Activated CD4-positive, alpha-beta T cell treated with anti-CD3 and anti-CD28 coated beads for 24 hours (primary cell): ENCODE measurements at regions not wholly inside any gene's neighbourhood (a gene's known extent, or its start where the extent isn't known, plus 50 kb on each side); places are given as distances from the start of the nearest gene placed in this dataset.

Experiments used
- DNase-seq, 2 donors: peaks; one replicate each; pipeline ENCODE4 v3.0.0-alpha.2; 2020; ENCODE audit warnings: low read depth in 2 of 2

GRCh38 chr17:65477600-65477999 lies 83.8 kb downstream of the AXIN2 start:
- DNase-seq = no peak

DNA sequence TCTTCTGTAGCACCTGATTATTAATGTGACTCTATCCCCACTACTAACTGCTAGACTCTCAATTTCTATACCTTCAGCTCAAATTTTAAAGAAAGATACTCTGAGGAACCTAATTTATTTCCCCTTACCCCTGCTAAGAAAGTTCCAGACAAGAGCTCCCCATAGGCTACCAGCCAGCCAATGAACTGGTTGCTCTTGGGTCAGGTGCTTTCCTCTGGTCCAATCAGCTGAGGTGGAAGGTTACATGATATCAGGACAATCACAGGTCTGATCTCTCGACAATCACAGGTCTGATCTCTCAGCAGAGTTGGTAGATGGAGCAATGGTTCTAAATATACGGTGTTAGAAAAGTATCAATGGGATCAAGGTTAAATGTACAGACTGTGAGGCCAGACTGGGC lies 86.8 kb downstream of the AXIN2 start:
- no peak for DNase-seq

DNA sequence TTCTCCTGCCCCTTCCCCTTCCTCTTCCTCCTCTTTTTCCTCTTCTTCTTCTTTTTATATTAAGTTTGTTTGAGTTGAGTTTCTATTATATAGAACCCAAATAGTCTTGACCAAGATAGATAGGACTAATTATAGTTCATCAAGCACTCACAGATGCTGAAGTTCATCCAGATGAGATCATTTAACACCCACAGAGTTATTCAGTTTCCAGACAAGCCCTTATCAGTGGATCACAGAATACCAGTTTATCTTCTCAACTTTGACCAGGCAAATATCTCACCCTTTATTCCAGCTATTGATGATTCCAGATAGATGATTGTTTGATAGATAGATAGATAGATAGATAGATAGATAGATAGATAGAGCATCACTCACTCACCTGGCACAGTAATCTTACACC lies 87.5 kb downstream of the AXIN2 start:
- DNase-seq = no peak

DNA sequence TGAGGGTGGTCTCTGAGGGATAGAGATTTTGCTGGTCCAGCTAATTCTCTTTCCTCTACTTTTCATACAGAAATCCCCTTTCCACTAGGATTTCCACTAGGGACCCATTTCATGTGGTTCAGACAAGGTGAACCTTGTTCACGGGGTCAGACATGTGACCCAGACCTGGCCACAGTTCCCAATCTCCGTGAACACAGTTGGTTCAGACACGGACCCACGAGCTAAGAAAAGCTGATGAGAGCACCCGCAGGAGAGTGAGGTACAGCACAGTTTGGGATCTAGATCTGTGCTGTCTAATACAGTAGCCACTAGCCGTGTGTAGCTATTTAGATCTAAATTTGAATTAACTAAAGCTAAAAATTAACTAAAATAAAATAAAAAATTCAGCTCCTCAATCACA lies 88.1 kb downstream of the AXIN2 start:
- DNase-seq = no peak

- DNase-seq = no peak
Observed at GRCh38 chr17:65472666-65473309, 88.7 kb downstream of the AXIN2 start.

DNA sequence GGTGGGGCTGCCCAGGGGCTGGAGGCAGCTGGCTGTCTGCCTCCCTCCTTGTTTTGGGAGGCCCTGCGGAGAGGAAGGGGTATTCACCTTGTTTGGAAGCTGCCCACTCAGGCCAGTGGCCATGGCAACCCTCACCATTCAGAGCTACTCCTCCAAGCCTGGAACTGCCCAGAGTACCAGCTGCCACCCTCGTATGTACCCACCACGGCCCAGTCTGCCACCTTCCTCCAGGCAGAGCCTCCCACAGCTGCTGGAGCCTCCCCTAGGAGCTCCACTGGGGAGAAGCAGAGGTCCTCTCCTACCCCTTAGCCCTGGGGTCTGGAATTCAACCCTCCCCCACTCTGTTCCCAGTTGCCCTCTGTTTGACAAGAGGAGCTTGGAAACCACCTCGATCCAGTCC lies 90.7 kb downstream of the AXIN2 start:
- DNase-seq = no peak

DNA sequence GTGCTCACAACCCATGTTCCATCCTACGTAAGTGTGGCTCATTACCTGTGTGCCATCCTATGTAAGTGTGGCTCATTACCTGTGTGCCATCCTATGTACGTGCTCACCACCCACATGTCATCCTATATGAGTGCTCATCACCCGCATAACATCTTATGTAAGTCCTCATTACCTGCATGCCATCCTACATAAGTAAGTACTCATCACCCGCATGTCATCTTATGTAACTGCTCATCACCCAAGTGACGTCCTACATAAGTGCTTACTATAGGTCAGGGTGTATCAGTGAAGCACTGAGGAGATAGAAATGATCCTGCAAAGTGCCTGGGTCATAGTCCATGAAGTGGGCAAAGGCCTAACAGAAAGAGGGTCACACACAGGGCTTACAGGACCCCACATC lies 93.1 kb downstream of the AXIN2 start:
- DNase-seq = no peak

- DNase-seq = no peak
Observed at GRCh38 chr17:65467156-65467555, 94.3 kb downstream of the AXIN2 start.

DNA sequence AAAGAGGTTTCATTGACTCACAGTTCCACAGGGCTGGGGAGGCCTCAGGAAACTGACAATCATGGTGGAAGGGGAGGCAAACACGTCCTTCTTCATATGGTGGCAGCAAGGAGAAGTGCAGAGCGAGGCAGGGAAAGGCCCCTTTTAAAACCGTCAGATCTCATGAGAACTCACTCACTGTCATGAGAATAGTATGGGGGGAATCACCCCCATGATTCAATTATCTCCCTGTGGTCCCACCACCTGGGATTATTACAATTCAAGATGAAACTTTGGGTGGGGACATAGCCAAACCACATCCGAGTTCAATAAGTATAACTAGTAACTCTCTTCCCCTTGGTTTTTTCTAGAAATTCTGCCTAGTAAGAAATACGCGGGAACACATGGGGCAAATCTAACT lies 94.9 kb downstream of the AXIN2 start:
- DNase-seq = no peak

GRCh38 chr17:65463242-65463641 lies 98.2 kb downstream of the AXIN2 start:
- no peak for DNase-seq

DNA sequence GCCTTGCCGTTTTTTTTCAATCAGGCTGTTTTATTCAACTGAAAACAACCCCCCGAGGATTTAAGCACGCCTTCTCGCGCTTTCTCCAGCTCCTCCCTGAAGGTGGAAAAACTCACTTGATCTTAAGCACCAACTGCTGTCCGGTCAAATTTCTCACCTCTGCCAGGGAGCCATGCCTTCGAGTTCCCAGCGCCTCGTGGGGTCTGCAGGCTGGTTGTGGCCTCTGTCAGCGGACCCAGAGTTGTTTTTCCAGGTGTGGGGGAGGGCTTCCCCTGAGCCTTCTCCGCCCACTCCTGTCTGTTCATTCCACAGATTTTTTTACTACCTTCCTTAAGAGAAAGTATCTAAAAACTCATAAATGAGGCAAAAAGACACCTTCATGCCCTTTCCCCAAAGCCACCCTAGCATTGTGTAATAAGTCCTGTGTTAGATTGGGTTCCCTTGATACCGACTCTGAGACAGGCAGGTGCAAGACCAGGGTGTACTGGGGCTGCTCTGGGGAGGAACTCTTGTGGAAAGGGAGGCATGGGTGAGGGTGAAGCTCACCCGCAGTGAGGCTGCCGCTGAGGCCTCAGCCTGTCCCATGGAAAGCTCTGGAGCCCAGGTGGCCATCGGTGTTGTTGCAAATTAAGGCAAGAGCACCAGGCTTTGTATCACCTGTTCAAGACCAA lies 101.6 kb downstream of the AXIN2 start:
- DNase-seq = no peak

DNA sequence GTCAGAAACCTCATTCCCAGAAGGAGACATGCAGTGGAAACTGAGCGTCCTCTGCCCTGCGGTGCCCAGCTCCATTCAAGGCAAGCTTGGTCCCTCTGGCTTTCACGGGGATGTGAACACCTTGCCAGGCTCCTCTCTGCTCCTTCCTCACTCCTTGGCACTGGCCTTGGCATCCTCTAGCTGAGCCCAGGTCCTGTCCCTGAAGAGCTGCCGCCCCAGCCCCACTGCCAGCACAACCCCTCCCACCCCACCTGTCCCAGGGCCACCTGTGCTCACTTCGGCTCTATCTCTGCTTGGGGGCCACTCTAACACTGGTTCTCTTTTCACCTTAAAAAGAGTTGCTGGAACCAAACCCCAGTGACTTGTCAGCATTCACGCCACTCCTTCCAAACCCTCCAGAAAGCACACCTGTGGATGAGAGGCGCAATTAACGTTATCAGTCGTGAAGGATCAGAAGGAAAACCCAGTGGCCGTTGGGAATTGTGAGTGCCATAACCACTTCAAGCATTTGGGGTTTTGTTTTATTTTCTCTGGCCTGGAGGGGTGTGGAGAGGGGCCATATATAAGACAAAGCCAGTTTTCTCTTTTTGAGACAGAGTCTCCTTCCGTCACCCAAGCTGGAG lies 103.7 kb downstream of the AXIN2 start:
- no peak for DNase-seq

- DNase-seq = no peak
Observed at GRCh38 chr17:65457183-65457582, 104.3 kb downstream of the AXIN2 start.

GRCh38 chr17:65456368-65457151 lies 104.9 kb downstream of the AXIN2 start:
- DNase-seq = no peak

- DNase-seq = no peak
Observed at GRCh38 chr17:65455972-65456343, 105.5 kb downstream of the AXIN2 start.

- DNase-seq = no peak
Observed at GRCh38 chr17:65455154-65455971, 106.1 kb downstream of the AXIN2 start.

GRCh38 chr17:65453204-65453931 lies 108.1 kb downstream of the AXIN2 start:
- no peak for DNase-seq

- no peak for DNase-seq
Observed at GRCh38 chr17:65449495-65449894, 112.0 kb downstream of the AXIN2 start.

- DNase-seq = no peak
Observed at GRCh38 chr17:65447823-65448222, 113.6 kb downstream of the AXIN2 start.

DNA sequence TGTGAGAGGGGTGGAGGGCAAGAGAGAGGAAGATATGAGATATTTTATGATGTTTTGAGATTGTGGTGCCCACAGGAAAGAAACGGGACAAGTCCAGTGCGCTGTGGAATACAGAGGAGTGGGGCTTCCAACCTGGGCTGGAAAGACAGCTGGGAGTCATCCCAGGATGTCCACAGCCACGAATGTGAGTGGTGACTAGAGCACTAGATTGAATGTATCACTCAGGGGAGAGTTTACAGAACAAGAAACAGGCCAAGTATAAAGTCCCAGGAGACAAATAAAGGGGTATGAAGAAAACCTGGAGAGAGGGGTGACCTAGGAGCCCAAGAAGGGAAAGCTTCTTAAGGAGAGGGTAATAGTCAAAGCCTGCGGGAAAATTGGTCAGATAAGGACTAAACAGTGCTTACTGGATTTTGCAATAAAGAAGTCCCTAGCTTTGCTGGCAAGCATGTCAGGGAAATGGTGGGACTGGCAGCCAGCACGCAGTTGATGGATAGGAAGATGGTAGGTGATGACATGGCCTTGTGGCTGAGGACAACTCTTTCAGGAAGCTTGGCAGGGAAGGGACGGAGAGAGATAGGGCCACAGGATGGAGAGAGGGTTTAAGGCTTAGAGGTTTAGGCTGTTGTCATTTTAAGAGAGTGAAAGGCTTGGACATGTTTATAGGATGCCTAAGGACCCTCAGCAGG lies 114.5 kb downstream of the AXIN2 start:
- no peak for DNase-seq
